A549 (cell line): ENCODE measurements at regions not wholly inside any gene's neighbourhood (a gene's known extent, or its start where the extent isn't known, plus 50 kb on each side); places are given as distances from the start of the nearest gene placed in this dataset.

Experiments used
- CEBPB ChIP-seq, 2 experiments: fragments of >200 bp in 1 of 2; sonication (Bioruptor Twin) in 1 of 2; formaldehyde crosslinking in 1 of 2; IDR thresholded peaks; 2 replicates each; pipeline ENCODE4 v1.6.1; 2012 to 2016
- RCOR1 ChIP-seq: fragments of 150-350 bp; IDR thresholded peaks from 2 replicates; pipeline ENCODE4 v1.6.1; 2014; ENCODE audit warnings: antibody characterized with exemption, low read length, low read depth
- TF ChIP-seq, protein P1 (sequence below): IDR thresholded peaks from 2 replicates; pipeline ENCODE4 v1.6.1; 2012; ENCODE audit warnings: low read depth, borderline replicate concordance
- TF ChIP-seq, protein P2 (sequence below): fragments of >200 bp; sonication (Bioruptor Twin); formaldehyde crosslinking; IDR thresholded peaks from 3 replicates; pipeline ENCODE4 v1.5.1; 2016
- TF ChIP-seq, protein P3 (sequence below): fragments of 250-450 bp; sonication (Bioruptor Pico); IDR thresholded peaks from 2 replicates; pipeline ENCODE4 v1.5.0; 2021; ENCODE audit warnings: mild to moderate bottlenecking, moderate library complexity, borderline replicate concordance

DNA sequence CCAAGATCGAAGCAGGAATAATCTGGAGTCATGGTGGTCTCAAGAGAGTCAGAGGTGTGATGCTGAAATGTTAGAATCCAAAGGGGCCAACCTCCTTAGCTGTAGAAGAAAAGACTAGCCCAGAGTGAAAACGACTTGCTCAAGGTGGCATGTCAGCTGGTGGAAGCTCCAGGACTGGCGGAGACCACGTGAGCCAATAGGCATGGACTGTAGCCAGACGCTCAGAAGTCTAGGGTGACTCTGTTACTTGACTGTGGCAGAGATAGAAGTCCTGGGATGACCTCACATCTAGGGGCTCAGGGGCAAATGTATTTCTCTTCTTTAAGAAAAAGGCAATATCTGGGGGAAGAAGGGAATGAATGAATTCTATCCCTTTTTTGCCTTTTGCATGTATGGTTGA, 267.4 kb downstream of the ATG4C start:
- TF ChIP-seq CEBPB (IDR thresholded peaks at IDR 0.05) (no peak), RCOR1 (no peak)
- TF ChIP-seq, protein P1, sequence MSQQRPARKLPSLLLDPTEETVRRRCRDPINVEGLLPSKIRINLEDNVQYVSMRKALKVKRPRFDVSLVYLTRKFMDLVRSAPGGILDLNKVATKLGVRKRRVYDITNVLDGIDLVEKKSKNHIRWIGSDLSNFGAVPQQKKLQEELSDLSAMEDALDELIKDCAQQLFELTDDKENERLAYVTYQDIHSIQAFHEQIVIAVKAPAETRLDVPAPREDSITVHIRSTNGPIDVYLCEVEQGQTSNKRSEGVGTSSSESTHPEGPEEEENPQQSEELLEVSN: no peak
- TF ChIP-seq, protein P2, sequence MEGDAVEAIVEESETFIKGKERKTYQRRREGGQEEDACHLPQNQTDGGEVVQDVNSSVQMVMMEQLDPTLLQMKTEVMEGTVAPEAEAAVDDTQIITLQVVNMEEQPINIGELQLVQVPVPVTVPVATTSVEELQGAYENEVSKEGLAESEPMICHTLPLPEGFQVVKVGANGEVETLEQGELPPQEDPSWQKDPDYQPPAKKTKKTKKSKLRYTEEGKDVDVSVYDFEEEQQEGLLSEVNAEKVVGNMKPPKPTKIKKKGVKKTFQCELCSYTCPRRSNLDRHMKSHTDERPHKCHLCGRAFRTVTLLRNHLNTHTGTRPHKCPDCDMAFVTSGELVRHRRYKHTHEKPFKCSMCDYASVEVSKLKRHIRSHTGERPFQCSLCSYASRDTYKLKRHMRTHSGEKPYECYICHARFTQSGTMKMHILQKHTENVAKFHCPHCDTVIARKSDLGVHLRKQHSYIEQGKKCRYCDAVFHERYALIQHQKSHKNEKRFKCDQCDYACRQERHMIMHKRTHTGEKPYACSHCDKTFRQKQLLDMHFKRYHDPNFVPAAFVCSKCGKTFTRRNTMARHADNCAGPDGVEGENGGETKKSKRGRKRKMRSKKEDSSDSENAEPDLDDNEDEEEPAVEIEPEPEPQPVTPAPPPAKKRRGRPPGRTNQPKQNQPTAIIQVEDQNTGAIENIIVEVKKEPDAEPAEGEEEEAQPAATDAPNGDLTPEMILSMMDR: no peak
- TF ChIP-seq, protein P3, sequence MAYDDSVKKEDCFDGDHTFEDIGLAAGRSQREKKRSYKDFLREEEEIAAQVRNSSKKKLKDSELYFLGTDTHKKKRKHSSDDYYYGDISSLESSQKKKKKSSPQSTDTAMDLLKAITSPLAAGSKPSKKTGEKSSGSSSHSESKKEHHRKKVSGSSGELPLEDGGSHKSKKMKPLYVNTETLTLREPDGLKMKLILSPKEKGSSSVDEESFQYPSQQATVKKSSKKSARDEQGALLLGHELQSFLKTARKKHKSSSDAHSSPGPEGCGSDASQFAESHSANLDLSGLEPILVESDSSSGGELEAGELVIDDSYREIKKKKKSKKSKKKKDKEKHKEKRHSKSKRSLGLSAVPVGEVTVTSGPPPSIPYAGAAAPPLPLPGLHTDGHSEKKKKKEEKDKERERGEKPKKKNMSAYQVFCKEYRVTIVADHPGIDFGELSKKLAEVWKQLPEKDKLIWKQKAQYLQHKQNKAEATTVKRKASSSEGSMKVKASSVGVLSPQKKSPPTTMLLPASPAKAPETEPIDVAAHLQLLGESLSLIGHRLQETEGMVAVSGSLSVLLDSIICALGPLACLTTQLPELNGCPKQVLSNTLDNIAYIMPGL (CRISPR knock-in tag): no peak
